ENCODE measurements at regions not wholly inside any gene's neighbourhood (a gene's known extent, or its start where the extent isn't known, plus 50 kb on each side); places are given as distances from the start of the nearest gene placed in this dataset.
"Not testable (repeated sequence)": the region's sequence is repeated elsewhere in the genome, so short reads cannot be mapped to it uniquely, and the experiment has no call there.

DNA sequence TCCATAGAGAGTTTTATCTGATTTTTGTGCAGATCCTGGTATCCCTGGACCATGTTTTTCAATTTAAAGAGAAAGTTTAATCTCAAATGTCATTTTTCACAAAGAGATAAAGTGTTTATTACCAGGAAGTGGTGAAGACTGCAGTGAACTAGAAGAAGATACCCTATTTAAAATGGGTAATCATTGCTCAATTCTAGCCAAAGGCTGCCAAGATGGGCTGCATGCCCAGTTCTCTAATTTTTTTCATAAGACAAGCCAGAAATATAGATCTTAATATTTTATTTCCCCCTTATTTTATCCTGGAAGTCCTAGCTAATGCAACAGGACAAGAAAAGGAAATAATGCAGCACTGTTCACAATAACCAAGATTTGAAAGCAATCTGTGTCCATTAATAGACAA, 343.5 kb downstream of the PCNX1 start:
- no peak overlapping the region for H3K4me3 ChIP-seq (ENCODE audit: low read depth, low read length, poor library complexity, severe bottlenecking)
- H2AFZ ChIP-seq (ENCODE audit: low read length): no peak overlapping the region
- no peaks in the 10 kb centered on the region for H3K9me2 ChIP-seq (ENCODE audit: insufficient read depth, low read length)
- no peaks in the 10 kb centered on the region for H3K79me2 ChIP-seq (ENCODE audit: insufficient read depth, low read depth, low read length)
- H3K36me3 ChIP-seq (ENCODE audit: insufficient read depth, low read length): no peaks in the 10 kb centered on the region
- no peaks in the 10 kb centered on the region for H3K9me3 ChIP-seq (ENCODE audit: low read length)
- H3K4me2 ChIP-seq (ENCODE audit: low read length): no peak overlapping the region
- H3K27ac ChIP-seq (ENCODE audit: low read depth, low read length, poor library complexity, severe bottlenecking): no peak overlapping the region
- POLR2A ChIA-PET: no interaction called here
- CTCF ChIA-PET (ENCODE audit: unreplicated experiment): no interaction called here
- no peaks in the 10 kb centered on the region for H3K4me1 ChIP-seq (ENCODE audit: insufficient read depth, low read length, poor library complexity, severe bottlenecking)
- no peak for DNase-seq (ENCODE audit: low spot score)
- TF ChIP-seq, protein P1, sequence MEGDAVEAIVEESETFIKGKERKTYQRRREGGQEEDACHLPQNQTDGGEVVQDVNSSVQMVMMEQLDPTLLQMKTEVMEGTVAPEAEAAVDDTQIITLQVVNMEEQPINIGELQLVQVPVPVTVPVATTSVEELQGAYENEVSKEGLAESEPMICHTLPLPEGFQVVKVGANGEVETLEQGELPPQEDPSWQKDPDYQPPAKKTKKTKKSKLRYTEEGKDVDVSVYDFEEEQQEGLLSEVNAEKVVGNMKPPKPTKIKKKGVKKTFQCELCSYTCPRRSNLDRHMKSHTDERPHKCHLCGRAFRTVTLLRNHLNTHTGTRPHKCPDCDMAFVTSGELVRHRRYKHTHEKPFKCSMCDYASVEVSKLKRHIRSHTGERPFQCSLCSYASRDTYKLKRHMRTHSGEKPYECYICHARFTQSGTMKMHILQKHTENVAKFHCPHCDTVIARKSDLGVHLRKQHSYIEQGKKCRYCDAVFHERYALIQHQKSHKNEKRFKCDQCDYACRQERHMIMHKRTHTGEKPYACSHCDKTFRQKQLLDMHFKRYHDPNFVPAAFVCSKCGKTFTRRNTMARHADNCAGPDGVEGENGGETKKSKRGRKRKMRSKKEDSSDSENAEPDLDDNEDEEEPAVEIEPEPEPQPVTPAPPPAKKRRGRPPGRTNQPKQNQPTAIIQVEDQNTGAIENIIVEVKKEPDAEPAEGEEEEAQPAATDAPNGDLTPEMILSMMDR (conservative IDR thresholded peaks at IDR 0.05; ENCODE audit: low read length): no peak
- no peak for TF ChIP-seq EZH2phosphoT487 (IDR thresholded peaks at IDR 0.05; ENCODE audit: borderline replicate concordance, low read depth, low read length)
- no peaks in the 10 kb centered on the region for H4K20me1 ChIP-seq (ENCODE audit: insufficient read depth, low read length)
- intact Hi-C loops (cut with micrococcal nuclease; ENCODE audit: unreplicated experiment): no loop called here
- BruUV-seq (replicated peaks): no TSS peak

DNA sequence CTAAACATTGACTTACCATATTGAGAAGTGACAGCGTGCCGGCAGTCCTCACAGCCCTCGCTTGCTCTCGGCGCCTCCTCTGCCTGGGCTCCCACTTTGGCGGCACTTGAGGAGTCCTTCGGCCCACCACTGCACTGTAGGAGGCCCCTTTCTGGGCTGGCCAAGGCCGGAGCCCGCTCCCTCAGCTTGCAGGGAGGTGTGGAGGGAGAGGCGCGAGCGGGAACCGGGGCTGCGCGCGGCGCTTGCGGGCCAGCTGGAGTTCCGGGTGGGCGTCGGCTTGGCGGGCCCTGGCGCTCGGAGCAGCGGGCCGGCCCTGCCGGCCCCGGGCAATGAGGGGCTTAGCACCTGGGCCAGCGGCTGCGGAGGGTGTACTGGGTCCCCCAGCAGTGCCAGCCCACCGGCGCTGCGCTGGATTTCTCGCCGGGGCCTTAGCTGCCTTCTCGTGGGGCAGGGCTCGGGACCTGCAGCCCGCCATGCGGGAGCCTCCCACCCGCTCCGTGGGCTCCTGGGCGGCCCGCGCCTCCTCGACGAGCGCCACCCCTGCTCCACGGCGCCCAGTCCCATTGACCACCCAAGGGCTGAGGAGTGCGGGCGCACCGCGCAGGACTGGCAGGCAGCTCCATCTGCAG, 346.9 kb downstream of the PCNX1 start:
- H3K79me2 ChIP-seq (ENCODE audit: insufficient read depth, low read depth, low read length); DNase-seq (ENCODE audit: low spot score); H3K36me3 ChIP-seq (ENCODE audit: insufficient read depth, low read length); H3K27ac ChIP-seq (ENCODE audit: low read depth, low read length, poor library complexity, severe bottlenecking); H3K9me2 ChIP-seq (ENCODE audit: insufficient read depth, low read length); H2AFZ ChIP-seq (ENCODE audit: low read length); intact Hi-C loops (cut with micrococcal nuclease; ENCODE audit: unreplicated experiment); H4K20me1 ChIP-seq (ENCODE audit: insufficient read depth, low read length); H3K4me3 ChIP-seq (ENCODE audit: low read depth, low read length, poor library complexity, severe bottlenecking); POLR2A ChIA-PET; CTCF ChIA-PET (ENCODE audit: unreplicated experiment); BruUV-seq (replicated peaks); H3K4me2 ChIP-seq (ENCODE audit: low read length); H3K9me3 ChIP-seq (ENCODE audit: low read length); H3K4me1 ChIP-seq (ENCODE audit: insufficient read depth, low read length, poor library complexity, severe bottlenecking): not testable (repeated sequence)

DNA sequence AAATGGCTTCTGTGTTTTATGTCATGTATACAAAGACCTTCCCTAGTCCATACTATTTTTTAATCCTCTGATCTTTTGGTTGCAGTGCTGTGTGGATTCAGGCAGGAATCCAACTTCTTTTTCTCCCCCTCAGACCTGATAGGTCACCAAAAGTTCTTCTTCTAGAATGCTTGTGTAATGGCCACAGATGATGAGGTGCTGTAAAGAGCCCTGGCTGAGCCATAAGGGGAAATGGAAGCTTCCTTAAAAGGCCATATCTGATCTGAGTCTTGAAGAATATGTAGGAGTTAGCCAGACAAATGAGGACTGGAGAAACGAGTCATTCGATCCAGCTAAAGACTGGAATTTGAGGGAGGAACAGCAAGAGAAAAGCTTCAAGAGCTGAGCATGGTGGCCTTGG, 353.9 kb downstream of the PCNX1 start:
- H4K20me1 ChIP-seq (ENCODE audit: insufficient read depth, low read length): no peaks in the 10 kb centered on the region
- H3K4me2 ChIP-seq (ENCODE audit: low read length): no peak overlapping the region
- BruUV-seq (replicated peaks): no TSS peak
- intact Hi-C loops (cut with micrococcal nuclease; ENCODE audit: unreplicated experiment): no loop called here
- H3K36me3 ChIP-seq (ENCODE audit: insufficient read depth, low read length): no peaks in the 10 kb centered on the region
- no peak overlapping the region for H3K4me3 ChIP-seq (ENCODE audit: low read depth, low read length, poor library complexity, severe bottlenecking)
- no peak overlapping the region for H3K27ac ChIP-seq (ENCODE audit: low read depth, low read length, poor library complexity, severe bottlenecking)
- no peaks in the 10 kb centered on the region for H3K4me1 ChIP-seq (ENCODE audit: insufficient read depth, low read length, poor library complexity, severe bottlenecking)
- CTCF ChIA-PET (ENCODE audit: unreplicated experiment): no interaction called here
- TF ChIP-seq, protein P1 (conservative IDR thresholded peaks at IDR 0.05; ENCODE audit: low read length): no peak
- TF ChIP-seq EZH2phosphoT487 (IDR thresholded peaks at IDR 0.05; ENCODE audit: borderline replicate concordance, low read depth, low read length): no peak
- H2AFZ ChIP-seq (ENCODE audit: low read length): no peak overlapping the region
- H3K9me3 ChIP-seq (ENCODE audit: low read length): peaks cover 11% of the 10 kb centered on the region
- no peak for DNase-seq (ENCODE audit: low spot score)
- POLR2A ChIA-PET: interaction anchor here (0.5 kb wide), 1 partner anchor 499 kb away, joined by 3 read pairs; no protein-coding TSS in a partner anchor
- no peaks in the 10 kb centered on the region for H3K79me2 ChIP-seq (ENCODE audit: insufficient read depth, low read depth, low read length)
- no peaks in the 10 kb centered on the region; the same call in 1 of the 2 replicates for H3K9me2 ChIP-seq (ENCODE audit: insufficient read depth, low read length)
